ENCODE measurements at regions not wholly inside any gene's neighbourhood (a gene's known extent, or its start where the extent isn't known, plus 50 kb on each side); places are given as distances from the start of the nearest gene placed in this dataset.

GRCh38 chr15:69820819-69821218, 276.9 kb downstream of the TLE3 start:
- no peak overlapping the region for H3K27ac Mint-ChIP-seq
- peaks cover 17% of the 10 kb centered on the region for H3K4me1 Mint-ChIP-seq (ENCODE audit: unreplicated experiment)

GRCh38 chr15:69823223-69823907, 274.4 kb downstream of the TLE3 start:
- no peaks in the 10 kb centered on the region for H3K36me3 Mint-ChIP-seq
- no peak for DNase-seq (ENCODE audit: extremely low spot score, unreplicated experiment)
- peaks cover 27% of the 10 kb centered on the region for H3K4me1 Mint-ChIP-seq (ENCODE audit: unreplicated experiment)

More at GRCh38 chr15:69820819-69821218, 276.9 kb downstream of the TLE3 start:
- TF ChIP-seq, protein P1, sequence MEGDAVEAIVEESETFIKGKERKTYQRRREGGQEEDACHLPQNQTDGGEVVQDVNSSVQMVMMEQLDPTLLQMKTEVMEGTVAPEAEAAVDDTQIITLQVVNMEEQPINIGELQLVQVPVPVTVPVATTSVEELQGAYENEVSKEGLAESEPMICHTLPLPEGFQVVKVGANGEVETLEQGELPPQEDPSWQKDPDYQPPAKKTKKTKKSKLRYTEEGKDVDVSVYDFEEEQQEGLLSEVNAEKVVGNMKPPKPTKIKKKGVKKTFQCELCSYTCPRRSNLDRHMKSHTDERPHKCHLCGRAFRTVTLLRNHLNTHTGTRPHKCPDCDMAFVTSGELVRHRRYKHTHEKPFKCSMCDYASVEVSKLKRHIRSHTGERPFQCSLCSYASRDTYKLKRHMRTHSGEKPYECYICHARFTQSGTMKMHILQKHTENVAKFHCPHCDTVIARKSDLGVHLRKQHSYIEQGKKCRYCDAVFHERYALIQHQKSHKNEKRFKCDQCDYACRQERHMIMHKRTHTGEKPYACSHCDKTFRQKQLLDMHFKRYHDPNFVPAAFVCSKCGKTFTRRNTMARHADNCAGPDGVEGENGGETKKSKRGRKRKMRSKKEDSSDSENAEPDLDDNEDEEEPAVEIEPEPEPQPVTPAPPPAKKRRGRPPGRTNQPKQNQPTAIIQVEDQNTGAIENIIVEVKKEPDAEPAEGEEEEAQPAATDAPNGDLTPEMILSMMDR (conservative IDR thresholded peaks at IDR 0.05) = no peak
- Mint-ChIP-seq H3K9me3 (no peaks in the 10 kb centered on the region), H3K27me3 (peaks cover 26% of the 10 kb centered on the region), H3K36me3 (no peaks in the 10 kb centered on the region), H3K4me3 (no peak overlapping the region)
- no peak for DNase-seq (ENCODE audit: extremely low spot score, unreplicated experiment)

GRCh38 chr15:69824075-69824876, 273.4 kb downstream of the TLE3 start:
- Mint-ChIP-seq H3K9me3 (no peaks in the 10 kb centered on the region), H3K27me3 (peaks cover 19% of the 10 kb centered on the region), H3K4me3 (no peak overlapping the region), H3K4me1 (ENCODE audit: unreplicated experiment) (peaks cover 27% of the 10 kb centered on the region), H3K36me3 (no peaks in the 10 kb centered on the region), H3K27ac (no peak overlapping the region)
- DNase-seq (ENCODE audit: extremely low spot score, unreplicated experiment) = no peak
- TF ChIP-seq, protein P1 (conservative IDR thresholded peaks at IDR 0.05) = no peak

More at GRCh38 chr15:69823223-69823907, 274.4 kb downstream of the TLE3 start:
- Mint-ChIP-seq H3K9me3 (no peaks in the 10 kb centered on the region), H3K4me3 (no peak overlapping the region), H3K27me3 (peaks cover 24% of the 10 kb centered on the region), H3K27ac (no peak overlapping the region)
- TF ChIP-seq, protein P1 (conservative IDR thresholded peaks at IDR 0.05) = no peak

GRCh38 chr15:69824877-69825406, 272.8 kb downstream of the TLE3 start:
- TF ChIP-seq, protein P1 (conservative IDR thresholded peaks at IDR 0.05) = no peak
- Mint-ChIP-seq H3K36me3 (no peaks in the 10 kb centered on the region), H3K4me1 (ENCODE audit: unreplicated experiment) (peaks cover 29% of the 10 kb centered on the region), H3K4me3 (no peak overlapping the region), H3K27me3 (peaks cover 16% of the 10 kb centered on the region), H3K27ac (no peak overlapping the region), H3K9me3 (no peaks in the 10 kb centered on the region)
- no peak for DNase-seq (ENCODE audit: extremely low spot score, unreplicated experiment)

DNA sequence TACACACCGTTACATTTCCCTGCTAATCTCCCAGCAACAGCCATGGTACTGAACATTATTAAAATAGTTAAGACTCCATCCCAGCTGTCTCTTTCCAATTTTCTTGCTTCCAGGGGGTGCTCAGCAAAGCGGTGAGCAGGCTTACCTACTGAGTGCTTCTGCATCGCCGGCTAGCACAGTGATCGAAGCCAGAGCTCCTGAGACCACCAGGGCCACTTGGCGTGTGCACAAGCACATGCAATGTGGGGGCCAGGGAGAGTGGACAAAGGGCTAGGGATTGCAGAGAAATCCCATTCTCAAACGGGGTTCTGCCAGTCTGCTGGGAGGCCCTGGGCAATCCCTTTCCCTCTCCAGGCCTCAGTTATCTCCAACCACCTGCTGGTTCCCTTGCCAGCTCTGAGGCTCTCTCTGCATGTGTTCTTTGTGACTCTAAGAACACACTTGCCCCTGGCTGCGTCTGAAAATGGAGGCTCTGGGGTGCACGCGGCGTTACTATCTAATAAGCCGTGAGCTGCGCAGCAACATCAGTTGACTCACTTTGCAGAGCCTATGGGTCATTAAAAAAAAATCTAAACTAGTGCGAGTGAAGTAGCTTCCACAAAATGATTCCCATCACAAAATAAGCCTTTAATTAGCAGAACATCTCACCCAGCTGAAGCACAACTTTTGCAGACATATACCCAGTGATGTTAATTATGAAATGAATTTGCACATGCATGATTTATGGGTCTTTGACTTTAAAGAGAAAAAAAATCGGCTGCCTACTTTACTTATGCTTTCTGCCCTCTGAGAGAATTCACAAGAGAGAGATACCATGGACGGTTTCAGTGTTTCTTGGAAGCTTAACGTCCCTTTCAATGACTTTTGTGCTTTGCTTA, 271.5 kb downstream of the TLE3 start:
- TF ChIP-seq, protein P1 (conservative IDR thresholded peaks at IDR 0.05) = no peak
- H3K27ac Mint-ChIP-seq = peak overlapping the region; percentile 25
- H3K4me3 Mint-ChIP-seq = no peak overlapping the region
- H3K27me3 Mint-ChIP-seq = peaks cover 16% of the 10 kb centered on the region
- peaks cover 30% of the 10 kb centered on the region for H3K4me1 Mint-ChIP-seq (ENCODE audit: unreplicated experiment)
- no peaks in the 10 kb centered on the region for H3K9me3 Mint-ChIP-seq
- H3K36me3 Mint-ChIP-seq = no peaks in the 10 kb centered on the region
- DNase-seq (ENCODE audit: extremely low spot score, unreplicated experiment) = no peak

All from type B pancreatic cell (in vitro differentiated cells).